GM18498 (cell line): ENCODE measurements at regions not wholly inside any gene's neighbourhood (a gene's known extent, or its start where the extent isn't known, plus 50 kb on each side); places are given as distances from the start of the nearest gene placed in this dataset.

ENCODE experiments used
- ATAC-seq: cut with Tn5 transposase; IDR thresholded peaks from one replicate; pipeline ENCODE4 v1.9.1; 2021; ENCODE audit warnings: mild to moderate bottlenecking, moderate library complexity; ENCODE audit not compliant: unreplicated experiment

DNA sequence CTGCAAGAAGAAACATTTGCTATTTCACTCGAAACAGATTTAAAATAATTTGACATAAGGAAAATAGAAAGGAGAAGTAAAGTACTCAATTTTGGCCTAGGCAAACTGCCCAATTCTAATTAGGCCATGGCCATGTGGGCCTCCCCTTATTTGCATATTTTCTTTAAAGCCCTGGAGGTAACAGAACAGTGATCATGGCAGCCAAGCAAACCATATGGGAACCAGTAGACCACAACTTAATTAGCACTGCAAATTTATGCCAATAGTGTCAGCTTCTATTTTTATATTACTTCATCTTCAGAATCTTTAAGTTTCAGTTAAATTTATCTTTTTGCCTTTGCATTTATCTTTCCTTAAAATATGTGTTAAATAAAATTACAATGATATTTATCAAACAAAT, 63.3 kb upstream of the THSD7A start:
- no peak for ATAC-seq

DNA sequence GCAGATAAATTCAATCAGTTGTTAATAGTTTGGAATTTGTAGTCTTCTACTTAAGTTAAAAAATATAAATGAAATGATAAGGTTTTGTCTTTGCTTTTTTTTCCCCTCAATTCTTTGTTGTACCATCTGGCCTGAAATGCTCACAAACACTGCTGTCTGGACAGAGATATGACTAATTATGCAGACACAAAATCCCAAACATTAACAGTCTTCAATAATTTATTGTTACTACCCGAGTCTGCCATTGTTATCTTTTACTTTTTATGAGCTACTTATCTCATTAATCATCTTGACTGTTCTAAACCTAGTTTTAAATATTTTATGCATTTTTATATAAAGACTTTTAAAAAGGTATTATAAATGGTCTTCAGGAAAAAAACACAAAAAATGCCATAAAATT, 64.7 kb upstream of the THSD7A start:
- no peak for ATAC-seq

DNA sequence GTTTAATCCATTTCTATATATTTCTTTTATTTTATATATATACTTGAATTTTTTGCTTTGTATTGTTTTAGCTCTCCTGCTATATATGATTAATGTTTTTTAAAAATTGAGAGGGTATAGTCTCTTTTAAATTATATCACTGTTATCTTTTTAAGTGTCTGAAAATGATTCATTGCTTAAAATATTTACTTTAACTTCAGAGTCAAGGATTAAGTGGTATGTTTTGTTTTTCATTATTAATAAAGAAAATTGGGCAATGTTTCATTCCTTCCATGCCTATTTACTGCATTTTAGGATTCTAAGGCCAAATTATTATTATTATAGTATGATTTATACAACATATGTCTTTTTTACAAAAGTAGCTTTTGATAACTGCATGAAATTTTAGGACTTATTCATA, 67.2 kb upstream of the THSD7A start:
- ATAC-seq, result no peak

DNA sequence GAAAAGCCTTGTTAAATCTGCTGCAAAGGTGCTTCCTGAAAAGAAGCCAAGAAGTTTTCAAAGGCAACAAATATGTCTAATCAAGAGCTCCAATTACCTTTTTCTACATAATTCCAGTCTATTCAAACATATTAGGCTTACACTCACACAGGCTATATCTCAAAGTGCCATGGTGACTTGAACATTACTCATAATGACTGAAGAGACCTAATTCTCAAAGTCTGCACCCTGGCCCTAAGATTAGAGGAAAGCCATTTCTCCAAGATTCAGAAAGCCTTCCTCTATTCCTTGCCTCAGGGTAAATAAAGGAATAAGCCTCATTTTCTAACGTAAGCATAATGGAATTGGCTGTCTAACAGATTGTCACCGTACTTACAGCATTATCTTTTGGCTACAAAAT, 78.3 kb upstream of the THSD7A start:
- ATAC-seq, result no peak

DNA sequence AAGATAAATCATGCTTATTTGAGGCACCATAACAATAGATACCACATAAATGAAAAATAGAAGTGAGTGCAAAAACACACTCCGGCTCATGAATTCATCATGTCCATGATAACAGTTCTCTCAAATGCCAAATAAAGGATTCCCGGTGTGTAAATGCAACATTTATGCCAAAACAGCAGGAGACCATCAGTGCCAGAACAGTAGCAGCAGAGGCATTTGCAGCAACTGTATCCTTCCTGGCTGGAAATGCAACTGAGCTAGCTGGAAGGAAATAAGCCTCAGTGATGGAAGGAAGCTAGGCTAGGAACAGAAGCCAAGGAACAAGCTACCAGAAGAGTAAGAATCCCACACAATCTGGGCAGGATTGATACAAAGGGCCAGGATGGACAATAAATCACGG, 79.9 kb upstream of the THSD7A start:
- no peak for ATAC-seq

- no peak for ATAC-seq
These were observed 82.6 kb upstream of the THSD7A start for GRCh38 chr7:11914645-11915044.

- ATAC-seq, result no peak
These were observed 91.5 kb upstream of the THSD7A start for GRCh38 chr7:11923376-11923930.

DNA sequence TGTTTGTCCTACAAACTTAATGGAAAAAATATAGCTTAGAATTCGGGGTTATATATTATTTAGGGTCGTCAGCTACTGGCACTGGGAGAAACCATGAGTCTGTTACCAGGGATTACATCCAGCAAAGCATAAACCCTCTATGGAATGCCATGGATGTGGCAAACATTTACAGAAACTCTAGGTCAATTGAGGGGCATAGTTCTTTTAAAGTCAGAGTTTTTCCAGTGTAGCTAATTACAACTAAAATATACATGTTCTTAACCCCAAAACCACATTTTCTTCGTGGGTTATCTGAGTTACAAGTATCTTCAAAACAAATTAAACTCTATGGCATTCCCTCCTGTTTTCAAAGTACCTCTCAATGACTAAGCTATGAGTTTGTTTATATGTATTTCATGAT, 99.3 kb upstream of the THSD7A start:
- ATAC-seq, result no peak

DNA sequence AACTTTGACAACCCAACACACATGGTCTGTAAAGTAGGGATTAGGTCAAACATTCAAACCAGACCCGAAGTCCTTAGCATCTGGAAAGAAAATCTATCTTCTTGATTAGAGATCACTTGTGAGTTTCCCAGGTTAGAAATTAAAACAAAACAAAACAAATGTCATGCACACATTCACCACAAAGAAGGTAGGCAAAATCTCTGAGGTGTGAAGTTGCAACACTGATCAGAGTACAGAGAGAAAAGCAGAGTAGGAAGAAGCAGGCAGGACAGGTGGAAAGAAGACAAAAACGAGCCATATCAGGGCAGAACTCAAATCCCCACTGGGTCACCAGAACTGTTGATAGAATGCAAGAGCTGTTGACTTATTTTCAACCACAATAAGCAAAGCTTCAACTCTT, 102.8 kb upstream of the THSD7A start:
- ATAC-seq, result no peak

DNA sequence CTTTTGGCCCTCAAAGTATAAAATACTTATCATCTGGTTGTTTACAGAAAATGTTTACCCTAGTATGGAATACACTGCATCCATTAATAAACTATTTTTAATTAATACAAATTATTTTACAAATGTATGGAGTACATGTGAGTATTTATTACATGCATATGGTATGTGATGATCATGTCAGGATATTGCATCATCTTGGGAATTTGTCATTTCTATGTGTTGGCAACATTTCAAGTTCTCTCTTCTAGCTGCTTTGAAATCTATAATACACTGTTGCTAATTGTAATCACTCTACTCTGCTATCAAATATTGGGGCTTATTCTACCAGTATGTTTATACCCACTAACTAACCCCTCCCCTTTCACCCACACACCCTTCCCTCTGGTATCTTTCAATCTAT, 103.9 kb upstream of the THSD7A start:
- ATAC-seq, result no peak

GRCh38 chr7:11946794-11947193, 114.8 kb upstream of the THSD7A start:
- ATAC-seq, result no peak

DNA sequence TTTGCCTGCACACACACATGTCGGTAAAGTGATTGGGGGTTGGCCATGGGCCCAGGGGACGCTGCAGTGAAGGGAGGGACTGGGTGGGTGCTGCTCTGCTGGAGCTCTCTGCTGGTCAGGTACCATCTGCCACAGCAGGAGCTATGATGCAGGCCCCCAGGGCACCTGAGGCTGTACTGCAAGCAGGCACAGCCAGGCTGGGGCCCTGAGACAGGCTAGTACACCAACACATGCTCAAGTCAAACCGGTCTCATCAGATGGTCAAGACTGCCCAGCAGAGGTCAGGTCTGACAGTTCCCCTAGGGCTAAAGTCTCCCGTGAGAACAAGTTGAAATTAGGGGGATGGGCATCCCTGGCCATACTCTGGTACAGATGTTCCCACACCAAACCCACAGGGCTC, 118.3 kb upstream of the THSD7A start:
- ATAC-seq, result no peak

GRCh38 chr7:11950942-11951341, 118.9 kb upstream of the THSD7A start:
- ATAC-seq, result no peak

- no peak for ATAC-seq
These were observed 119.9 kb upstream of the THSD7A start for GRCh38 chr7:11951909-11952308.

GRCh38 chr7:11952972-11953371, 121.0 kb upstream of the THSD7A start:
- no peak for ATAC-seq

DNA sequence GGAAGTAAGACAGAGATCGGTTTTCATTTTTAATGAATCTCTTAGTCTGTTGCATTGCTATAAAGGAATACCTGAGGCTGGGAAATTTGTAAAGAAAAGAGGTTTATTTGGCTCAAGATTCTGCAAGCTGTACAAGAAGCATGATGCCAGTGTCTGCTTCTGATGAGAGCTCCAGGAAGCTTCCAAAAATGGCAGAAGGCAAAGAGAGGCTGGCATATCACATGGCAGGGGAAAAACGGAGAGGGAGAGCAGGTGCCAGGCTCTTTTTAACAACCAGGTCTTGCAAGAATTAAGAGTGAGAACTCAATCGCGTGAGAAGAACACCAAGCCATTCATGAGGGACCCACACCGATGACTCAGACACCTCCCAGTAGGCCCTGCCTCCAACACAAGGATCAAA, 125.0 kb upstream of the THSD7A start:
- no peak for ATAC-seq

DNA sequence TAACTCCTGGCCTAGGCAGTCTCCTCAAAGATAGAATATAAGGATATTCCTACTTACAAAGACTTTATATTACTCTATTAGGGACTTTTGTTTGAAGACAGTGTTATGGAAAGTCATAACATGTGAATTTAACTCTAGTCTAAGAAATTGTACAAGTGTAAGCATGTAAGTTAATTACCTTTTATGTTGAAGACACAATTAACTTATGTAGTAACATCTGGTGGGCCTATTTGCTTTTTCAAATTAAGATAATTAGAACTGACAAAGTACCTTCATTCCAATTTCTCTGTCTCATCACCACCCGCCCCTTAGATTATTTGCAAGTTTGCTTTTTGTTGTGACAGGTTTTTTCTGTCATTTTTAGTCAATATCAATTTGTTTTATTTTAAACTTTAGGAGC, 126.0 kb upstream of the THSD7A start:
- no peak for ATAC-seq

GRCh38 chr7:11959121-11959520, 127.1 kb upstream of the THSD7A start:
- no peak for ATAC-seq

DNA sequence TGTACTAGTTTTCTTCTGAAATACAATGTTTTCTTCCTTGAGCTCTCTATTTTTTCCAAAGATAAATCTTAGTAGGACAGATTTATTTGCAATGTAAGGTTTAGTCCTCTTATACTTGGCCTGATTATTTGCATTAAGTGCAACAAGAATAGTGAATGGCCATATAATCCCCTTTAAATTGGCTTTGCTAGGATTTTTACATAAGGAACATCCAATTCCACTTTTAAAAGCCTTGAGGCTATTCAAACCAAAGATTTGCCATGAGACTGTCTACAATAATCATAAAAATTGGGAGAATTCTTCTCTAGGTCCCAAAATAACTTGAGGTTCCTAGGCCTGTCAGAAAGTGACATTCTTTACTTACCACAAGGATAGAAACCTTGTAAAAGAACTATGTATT, 128.6 kb upstream of the THSD7A start:
- no peak for ATAC-seq

GRCh38 chr7:11969643-11970042, 137.6 kb upstream of the THSD7A start:
- ATAC-seq, result no peak

- no peak for ATAC-seq
These were observed 138.1 kb upstream of the THSD7A start for GRCh38 chr7:11970132-11970531.

DNA sequence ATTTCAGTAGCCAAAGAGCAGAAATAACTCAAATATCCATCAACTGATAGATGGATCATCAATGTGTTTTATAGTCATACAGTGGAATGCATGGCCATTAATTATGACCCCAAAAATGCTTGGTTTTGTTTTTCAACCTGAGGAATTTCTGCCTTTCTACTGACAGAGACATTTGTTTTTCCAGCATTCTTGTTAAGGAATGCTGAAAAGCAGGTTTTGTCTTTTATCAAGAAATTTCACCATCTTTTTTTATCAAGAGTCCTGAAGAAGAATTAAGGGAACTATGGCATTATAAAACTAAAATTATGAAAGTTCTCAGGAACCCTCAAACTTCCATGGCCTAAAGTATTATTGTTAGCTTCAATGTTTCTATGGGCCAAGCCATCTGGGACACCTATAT, 153.4 kb upstream of the THSD7A start:
- ATAC-seq, result no peak

- no peak for ATAC-seq
These were observed 154.0 kb upstream of the THSD7A start for GRCh38 chr7:11985971-11986370.

DNA sequence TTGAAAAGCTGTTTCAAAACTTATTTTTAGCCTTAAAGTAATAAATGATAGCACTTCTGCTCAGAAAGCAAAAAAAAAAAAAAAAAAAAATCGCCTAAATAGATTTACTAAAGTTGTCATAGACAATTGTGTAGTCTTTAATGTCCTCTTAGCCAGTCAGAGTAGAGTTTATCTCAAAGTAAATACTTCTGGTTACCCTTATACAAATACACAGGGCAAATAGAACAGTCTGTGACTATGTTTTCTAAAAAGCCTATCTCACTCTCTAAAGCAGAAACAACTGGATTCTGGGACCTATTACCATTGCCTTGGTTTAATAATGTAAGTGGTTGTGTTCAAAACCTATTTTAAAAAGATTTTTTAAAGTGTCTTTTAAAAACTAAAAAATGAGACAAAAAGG, 156.2 kb upstream of the THSD7A start:
- ATAC-seq, result no peak
